ENCODE measurements at regions not wholly inside any gene's neighbourhood (a gene's known extent, or its start where the extent isn't known, plus 50 kb on each side); places are given as distances from the start of the nearest gene placed in this dataset.

DNA sequence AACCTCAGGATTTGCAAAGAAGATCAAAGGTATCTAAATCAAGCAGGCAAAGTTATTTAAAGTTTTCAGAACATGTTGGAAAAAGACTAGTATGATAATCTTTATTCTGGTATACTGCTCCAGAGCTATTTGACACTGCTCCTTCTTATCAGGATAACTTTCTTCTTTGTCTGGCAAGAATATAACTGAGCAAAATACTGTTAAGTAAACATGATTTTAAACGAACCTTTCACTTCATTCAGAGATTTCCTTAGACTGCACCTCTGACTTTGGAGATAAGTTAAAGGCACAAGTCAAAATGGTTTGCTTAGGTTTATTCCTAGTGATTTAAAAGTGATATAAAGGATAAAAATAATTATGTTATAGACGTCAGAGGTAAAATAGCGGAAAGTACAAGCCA lies 103.9 kb upstream of the CCDC190 start:
- DNase-seq = no peak

DNA sequence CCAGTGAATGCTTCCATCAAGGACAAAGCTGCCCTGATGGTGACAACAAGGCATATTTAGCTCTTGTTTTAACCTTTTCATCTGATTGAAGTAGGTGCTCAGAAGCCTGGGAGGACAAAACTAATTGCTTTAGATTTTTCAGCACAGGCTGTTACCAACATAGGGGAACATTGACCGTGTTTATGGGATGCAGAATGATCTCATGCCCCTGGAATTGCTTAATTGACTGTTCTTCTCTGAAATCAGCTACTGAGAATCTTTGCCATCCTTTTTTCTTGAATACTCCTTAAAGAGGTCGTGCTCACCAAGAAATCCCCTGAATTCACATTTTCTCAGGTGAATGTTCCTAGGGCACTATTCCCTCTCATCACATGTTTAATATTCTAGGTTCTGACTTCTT lies 95.9 kb upstream of the CCDC190 start:
- no peak for DNase-seq

GRCh38 chr1:162954824-162955223 lies 93.8 kb upstream of the CCDC190 start:
- DNase-seq = no peak

GRCh38 chr1:162952956-162953355 lies 92.0 kb upstream of the CCDC190 start:
- no peak for DNase-seq

GRCh38 chr1:162951553-162952315 lies 90.8 kb upstream of the CCDC190 start:
- DNase-seq = no peak

DNA sequence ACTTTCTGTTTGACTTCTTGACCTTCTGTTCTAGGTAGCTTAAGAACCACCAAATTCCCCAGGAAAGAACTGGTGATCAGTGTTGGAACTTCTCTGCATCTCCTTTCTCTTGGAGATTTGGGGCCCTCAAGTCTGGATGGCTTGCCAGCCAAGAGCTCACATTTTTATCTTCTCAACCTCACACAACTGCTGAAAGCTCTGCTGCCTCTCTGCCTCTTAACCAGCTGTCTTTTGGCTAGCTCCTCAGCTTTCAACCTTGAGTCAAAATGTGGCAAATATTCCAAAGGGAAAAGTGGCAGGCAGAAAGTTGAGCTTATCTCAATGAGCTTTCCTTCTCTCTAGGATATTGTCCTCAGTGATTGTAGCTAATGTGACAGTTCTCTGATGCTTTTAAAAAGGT lies 89.2 kb upstream of the CCDC190 start:
- no peak for DNase-seq

DNA sequence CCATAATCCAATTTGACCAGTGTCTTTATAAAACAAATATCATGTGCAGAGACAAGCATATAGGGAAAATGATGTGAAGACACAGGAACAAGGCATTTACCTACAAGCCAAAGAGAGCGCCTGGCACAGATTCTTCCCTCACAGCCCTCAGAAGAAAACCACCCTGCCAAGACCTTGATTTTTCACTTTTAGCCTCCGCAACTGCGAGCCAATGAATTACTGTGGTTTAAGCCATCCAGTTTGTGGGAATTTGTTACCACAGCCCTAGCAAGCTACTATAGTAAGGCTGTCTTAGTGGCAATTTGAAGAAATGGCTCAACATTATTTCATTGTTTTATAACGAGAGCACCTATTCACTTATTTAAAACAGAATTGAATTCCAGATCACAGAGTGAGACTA lies 85.7 kb upstream of the CCDC190 start:
- no peak for DNase-seq

DNA sequence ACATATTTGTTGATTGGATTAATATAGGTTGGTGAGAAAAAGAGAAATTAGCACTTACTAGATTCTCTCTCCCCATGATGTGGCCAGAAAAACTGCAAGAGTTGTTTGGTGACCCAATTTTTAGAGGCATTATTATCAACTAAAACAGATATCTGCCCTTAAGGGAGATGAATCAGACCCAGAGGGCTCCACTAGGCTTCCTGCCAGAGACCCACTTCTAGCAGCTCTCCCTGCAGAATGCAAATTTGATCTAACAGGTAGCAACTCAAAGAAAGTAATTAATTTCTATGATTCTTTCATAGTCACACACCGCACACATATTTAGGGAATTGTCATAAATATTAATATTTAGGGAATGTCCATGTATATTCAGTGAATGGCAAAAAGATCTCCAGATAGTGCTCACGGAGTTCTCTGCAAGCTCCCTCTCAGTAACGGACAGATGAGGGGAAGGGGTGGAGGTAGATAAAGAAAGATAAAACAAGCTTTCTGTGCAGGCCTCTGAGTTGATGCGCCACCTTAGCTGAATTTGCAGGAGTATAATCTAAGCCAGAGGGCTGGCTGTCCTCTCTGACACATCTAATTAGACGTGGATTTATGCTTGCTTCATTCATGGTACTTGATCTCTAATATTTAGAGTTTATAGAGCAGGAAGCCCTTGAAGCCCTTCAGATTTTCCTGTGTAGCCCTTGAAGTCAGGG lies 84.1 kb upstream of the CCDC190 start:
- DNase-seq = no peak

DNA sequence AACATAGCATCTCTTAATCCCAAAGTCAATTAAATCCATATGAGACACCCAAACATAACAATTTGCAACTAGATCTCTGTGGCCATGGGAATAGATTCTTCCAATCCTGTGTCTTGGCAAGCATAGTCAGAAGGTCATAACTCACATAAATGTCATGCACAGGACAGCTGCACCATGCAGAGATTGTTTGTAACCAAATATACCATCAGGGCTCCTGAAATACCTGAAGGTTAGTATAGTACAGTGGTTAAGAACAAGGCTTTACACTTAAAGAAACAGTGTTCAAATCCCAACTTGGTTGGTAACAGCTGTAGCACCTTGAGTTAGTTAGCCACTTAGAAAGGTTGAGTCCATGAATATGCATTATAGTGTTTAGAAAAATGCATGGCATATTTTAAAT lies 82.6 kb upstream of the CCDC190 start:
- no peak for DNase-seq

DNA sequence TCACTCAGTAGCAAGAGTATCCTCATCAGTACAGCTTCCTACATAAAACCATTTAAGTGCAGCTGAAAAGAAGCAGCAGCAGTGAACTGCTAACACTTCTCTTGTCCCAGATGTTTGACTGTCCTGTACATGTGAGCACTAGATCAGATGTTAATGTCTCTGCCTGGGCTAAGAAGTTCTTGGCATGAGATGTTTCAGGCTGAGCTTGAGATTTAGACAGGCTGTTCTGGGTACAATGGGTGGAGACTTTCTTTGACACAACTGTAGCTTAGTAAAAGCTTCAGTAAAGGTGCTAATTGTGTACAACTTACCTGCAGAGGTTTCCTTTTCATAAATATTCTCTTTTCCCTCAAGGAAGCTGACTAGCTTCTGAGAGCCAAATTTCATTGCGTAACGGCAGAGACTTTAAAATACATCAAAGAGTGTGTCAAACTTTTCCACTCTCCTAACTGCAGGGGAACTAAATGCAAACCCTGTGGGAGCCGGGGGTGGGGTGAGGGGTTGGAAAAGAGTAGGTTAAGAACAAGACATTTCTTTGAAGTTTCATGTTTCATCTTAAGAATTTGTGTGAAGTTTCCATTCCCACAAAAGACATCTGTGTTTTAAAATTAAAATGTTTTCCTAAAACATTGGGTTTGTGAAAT lies 82.1 kb upstream of the CCDC190 start:
- no peak for DNase-seq

- no peak for DNase-seq
These were observed 80.0 kb upstream of the CCDC190 start for GRCh38 chr1:162941024-162941423.

DNA sequence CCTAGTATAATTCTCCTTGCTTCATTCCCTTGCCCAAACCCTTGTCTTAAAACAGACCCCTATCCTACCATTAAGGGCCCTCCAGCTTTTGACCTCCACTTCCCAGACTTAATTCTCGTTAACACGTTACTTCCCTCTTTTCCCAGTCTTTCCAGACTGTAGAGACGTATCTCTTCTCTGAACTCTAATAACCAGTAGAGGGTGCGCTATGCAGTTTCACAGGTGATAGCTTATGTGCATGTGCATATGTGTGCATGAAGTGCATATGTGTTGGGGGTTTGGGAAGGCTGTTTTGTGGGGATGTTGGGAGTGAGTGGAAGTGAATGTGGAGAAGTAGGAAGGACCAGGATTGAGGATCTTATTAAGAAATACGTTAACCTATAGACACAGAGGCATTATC lies 78.1 kb upstream of the CCDC190 start:
- DNase-seq = no peak

DNA sequence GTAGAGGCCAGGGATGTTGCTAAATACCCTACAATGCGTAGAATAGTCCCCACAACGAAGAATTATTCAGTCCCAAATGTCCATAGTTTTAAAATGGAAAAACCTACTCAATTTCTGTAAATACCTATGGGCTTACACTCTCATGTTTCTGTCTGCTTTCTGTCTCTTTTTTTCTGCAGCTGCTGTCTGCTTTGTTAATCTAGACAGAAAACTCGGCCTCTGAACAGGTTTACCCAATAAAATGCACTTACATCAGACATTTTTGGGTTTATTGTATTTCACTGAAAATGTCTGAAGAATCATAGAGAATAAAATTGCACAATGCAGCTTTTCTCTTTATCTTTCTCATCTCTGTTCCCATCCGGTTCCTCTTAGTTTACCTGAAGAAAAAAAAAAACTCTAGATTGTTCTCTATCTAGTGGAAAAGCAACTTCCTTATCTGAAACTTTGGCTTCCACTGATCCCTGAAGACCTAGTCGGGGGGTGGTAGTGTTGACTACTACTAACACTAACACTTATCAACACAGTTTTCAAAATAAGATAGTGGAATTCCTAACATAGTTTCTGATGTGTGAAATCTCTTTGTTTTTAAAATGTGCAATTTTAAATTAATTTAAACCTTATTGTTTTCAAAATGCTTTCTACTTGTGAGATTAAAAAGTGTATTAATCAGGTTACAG lies 76.9 kb upstream of the CCDC190 start:
- DNase-seq = no peak

GRCh38 chr1:162930976-162931560 lies 70.1 kb upstream of the CCDC190 start:
- DNase-seq = no peak

GRCh38 chr1:162930532-162930931 lies 69.6 kb upstream of the CCDC190 start:
- DNase-seq = no peak

DNA sequence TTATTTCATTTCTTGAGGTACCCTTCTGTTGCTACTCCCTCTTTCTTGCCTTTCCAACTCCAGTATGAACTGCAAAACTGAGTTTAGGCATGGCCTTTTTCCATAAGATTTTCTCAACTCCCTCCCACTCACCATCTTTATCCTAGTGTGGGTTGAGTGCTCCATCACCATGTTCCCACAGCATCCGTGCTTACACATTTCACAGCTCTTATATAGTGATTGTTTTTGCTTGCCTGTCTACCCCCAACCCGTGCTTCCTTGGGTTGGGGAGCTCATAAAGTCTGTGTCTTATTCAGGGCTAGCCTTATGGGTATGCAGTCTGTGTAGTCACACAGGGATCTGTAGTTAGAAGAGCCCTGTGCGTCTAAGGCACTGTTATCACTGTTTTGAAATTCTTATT lies 68.2 kb upstream of the CCDC190 start:
- no peak for DNase-seq

GRCh38 chr1:162928141-162928540 lies 67.2 kb upstream of the CCDC190 start:
- DNase-seq = no peak

- no peak for DNase-seq
These were observed 66.4 kb upstream of the CCDC190 start for GRCh38 chr1:162927421-162927820.

DNA sequence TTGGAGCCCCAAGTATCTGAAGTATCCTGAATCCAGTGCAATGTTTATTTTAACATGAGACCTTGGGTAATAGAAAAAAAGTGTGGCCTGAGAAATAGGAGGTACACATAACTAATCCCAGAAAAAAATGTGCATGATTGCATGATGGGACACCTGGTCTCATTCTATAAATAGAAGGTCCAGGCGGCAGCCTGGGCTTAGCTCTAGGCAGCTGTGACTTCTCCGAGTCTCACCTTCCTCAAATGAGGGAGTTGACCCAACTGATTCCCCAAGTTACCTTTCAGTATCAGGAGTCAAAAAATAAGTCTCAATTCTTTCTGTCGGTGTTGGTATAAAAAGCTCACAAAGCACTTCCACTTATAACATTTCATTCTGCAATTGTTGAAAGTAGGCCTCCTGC lies 65.9 kb upstream of the CCDC190 start:
- DNase-seq = no peak

GRCh38 chr1:162924179-162924578 lies 63.2 kb upstream of the CCDC190 start:
- DNase-seq = no peak

DNA sequence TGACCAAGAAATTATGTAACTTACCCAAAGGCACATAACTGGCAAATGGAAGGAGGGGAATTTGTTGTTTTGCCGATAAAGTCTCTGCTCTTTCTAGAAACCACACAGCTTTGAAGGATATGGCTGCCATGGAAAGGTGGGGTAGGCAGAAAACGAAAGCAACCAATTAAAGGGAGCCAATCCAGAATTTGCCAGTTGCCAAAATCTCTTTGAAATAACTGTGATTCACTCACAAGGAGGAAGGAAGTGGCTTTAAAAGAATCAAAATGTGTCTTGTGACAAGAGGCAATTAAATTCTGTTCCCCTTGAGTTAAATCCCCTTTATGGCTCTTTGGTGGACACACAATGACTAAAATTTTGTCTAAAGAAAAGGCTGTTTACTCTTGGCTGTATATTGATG lies 61.2 kb upstream of the CCDC190 start:
- DNase-seq = no peak

DNA sequence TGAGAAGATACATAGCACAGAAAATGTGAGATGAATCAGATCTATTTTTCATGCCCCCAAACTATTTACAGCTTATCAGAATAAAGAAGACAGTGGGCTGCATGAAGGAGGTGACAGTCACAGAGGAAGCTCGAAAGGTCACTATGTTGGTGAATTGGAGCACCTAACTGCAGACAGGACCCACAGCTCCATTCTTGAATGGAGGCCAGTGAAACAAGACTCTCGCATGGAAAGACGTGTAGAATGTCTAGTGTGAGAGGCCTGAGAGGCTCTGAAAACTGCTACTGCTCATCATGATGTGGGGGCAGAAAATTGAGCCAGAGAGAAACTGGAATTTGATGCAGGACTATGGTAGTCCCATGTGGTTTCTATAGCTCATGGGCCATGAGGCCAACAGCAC lies 60.3 kb upstream of the CCDC190 start:
- DNase-seq = no peak

DNA sequence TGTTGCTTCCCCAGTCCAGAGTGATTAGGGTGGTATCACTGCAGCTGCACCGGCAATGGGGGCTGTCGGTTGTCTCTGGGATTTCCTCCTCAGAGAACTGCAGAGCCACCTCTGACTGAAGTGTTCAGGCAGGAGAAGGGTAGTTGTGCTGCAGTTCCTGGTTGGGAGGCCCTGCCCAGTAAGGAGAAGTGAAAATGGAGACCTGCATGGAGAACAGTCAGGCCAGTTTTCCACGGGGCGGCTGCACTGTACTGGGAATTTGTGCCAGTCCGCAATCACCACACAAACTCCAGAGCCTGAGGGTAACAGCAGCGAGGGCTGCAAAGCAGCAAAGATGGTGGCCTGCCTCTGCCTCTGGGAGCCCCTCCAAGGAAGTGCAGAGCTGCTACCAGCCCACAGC lies 58.1 kb upstream of the CCDC190 start:
- no peak for DNase-seq
